ENCODE measurements at regions not wholly inside any gene's neighbourhood (a gene's known extent, or its start where the extent isn't known, plus 50 kb on each side); places are given as distances from the start of the nearest gene placed in this dataset.

DNA sequence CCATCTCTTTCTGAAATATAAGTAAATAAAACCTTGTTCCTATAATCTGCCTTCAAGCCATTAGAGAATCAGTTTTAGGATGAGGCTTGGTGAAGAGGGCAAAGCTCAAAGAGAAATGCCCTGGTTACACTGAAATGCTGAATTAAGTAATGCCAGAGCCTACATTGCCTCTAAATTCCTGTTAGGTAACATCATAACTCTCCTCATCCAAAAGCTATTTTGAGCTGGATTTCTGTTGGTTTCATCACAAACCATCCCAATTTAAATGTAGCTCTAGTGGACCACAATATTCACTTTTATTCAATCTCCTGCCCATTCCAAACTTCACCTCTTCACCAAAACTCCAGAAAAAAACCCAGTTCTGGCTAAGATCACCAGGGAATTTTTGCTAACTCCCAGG is 1319.7 kb upstream of the TENM3 start:
- DNase-seq: no peak

DNA sequence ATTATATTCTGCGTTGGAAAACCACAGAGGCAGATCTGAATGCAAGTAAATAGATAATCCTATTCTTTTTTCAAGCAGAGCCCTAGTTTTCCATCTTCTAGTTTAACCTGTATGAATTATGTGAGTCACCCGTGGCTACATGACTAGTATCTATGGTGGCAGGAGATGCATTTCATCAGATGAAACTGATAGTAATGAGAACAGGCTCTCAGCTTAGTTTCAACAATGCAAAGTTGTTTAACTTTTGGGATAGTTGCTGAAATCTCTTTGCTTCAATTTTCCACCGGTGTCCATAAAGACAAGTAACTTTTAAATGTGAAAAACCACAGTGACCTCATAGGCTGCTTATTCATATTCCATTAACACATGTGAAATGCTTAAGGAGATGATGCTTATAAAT is 1317.4 kb upstream of the TENM3 start:
- DNase-seq: no peak

DNA sequence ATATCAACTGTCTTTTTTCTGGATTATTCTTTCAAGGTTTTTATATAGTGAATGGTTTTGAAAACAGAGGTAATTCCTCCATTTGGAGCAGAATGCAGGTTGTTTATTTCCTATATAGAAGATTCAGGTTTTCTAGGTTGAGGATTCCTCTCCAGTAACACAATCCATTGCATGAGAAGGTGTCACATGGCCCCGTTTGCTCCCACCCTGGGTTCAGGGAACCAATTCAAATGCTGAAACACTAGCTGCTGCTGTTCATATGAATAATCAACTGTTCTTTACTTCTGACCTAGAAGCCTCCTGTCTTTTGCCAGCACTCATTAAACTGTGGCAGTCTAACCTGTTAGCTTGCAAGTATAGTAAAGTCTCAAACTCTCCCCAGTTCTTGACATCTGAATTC is 1316.9 kb upstream of the TENM3 start:
- no peak for DNase-seq

DNA sequence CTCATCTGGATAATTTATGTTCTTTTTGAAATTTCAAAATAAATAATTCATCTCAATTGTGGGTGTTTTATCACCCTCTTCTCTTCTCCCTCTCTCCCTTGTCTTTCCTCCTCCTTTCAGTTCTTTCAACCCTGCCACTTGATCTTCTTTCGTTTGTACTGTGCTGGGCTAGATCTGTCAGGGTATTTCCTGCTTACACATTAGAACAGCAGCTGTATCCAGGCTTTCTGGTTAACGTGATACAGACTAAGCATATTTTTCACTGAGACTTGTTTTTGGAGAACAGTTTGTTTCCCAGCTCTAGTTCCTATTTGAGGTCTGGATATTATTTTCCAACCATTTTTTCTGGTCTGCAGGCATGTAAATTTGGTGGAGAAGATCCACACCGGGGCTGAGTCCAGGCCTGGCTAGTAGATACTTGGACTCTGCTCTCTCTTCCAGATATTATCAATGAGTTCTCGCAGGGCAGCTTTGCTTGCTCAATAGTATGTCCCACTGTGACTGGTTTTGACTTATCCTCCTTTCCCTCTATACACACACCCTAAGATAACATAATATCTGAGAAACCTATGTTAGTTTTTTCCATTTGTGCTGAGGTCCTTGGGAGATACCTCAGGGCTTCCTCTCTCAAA is 1310.7 kb upstream of the TENM3 start:
- no peak for DNase-seq

DNA sequence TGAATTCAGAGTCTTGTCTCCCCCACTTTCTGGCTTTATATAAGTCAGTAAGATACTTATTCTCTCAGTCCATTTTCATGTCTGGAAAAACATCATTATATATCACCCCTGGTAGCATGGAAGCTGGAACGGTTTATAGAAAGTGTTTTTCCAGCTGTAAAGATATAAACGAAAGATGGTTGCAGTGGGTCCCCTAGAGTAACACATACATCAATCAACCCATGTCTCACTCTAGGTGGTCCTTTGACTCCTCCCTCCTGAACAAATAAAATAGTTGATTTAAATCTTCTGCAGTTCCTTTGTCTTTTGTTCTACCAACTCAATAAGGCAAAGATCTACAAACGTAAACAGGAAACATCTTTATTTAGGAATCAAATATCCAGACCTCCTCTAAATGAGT is 1306.1 kb upstream of the TENM3 start:
- DNase-seq: no peak

DNA sequence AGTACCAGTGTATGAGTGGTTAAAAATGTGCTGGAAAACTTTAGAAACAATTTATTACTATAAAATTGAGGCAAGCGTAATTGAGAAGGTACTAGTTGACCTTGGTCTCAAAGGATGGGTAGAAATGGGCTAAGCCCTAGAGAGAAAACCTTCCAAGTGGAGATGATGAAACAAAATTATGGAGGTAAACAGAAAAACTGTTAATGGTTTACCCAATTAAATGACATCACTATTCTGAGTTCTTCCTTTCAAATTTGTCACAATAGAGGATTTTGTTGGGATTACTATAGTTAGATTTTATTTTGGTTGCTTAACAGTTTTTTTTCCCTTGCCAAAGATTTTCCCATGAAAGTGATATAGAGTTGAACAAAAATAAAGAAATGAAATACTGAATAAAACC is 1302.5 kb upstream of the TENM3 start:
- no peak for DNase-seq

DNA sequence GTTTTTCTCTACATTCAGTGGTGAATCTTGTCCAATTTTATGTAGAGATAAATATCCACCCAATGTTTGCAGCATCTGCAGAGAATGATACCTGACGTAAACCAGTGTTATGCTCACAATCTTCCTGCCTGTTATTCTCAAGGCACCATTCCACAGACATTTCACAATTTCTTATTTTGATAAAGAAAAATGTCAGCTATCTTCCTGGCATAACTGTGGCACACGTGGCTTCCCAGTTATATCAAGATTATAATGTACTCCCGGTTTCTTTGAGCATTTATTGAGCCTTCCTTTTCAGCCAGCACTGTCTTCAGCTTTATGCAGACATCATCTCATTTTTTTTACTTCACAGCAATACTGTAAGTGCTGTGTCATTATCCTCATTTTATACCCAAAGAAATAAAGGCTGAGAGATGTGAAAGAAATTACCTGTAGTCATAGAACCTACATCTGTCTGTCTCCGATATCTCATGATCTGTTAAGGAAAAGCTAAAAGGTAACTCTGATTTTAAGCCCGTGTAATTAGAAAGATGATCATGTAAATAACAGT is 1300.8 kb upstream of the TENM3 start:
- no peak for DNase-seq

DNA sequence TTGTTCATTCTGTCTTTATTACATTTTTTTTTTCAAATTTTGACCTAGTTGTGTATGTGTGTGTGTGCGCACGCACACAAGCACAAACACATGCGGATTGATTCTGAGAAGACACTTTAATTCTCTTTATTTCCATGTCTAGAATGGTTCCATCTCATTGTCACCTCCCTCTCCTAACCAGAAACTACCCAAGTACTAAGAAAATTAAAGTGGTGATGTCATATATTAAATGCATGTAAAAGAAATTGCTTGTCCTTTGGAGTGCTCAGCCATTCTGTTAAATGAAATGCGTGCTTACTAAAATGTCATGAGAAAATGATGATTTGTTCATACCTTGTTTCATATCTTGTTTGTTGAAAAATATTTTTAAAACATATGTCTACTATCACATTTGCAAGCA is 1297.0 kb upstream of the TENM3 start:
- DNase-seq: no peak

DNA sequence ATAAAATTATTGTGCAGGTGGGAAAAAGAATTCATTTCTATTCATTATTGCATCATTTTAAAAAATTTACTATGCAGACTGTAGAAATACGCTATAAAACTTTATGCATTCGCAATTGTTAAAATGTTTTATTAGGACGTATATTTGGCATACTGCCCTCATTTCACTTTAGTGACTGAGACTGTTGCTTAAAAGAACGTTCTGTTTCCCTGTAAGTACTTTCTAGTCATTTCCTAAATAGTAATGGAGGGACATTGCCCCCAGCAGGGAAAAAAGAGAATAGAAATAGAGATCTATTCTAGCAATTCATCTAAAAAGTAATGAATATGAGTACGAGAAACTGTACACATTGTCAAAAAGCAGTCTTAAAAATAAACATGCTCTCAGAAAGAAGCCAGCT is 1295.8 kb upstream of the TENM3 start:
- no peak for DNase-seq

DNA sequence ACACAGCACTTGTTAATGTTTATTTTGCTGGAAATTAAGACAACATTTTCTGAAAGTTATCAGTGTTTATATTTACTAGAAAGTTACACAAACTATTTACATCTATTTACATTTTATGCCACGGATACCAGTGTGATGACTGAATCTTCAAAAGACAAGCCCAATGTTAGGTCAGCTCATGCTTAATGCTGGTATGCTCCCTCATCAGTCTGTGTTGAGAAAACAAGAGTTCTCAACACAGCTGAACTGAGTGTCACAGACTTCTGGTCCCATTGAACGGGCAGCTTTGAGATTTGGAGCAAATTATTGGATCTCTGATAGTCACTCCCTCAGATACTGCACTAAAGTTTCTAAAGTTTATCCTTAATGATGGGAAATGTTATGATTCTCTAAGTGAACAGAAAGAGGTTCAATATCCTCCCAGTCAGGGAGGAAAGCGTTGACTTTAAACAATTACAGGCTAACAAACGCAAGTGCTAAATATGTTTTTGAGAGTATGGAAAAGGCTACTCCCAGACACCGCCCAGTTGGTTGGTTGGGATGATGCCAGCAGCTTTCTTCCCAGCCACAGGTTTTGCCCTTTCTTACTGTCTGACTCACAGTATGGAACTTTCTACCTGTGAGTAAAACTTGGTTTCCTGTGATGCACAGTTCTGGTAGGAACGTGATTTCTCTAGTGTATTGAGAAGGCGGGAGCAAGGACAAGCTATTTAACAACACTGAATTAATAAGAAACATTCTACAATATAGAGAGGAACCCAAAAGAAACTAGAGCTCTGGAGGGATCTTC is 1293.6 kb upstream of the TENM3 start:
- DNase-seq: no peak

DNA sequence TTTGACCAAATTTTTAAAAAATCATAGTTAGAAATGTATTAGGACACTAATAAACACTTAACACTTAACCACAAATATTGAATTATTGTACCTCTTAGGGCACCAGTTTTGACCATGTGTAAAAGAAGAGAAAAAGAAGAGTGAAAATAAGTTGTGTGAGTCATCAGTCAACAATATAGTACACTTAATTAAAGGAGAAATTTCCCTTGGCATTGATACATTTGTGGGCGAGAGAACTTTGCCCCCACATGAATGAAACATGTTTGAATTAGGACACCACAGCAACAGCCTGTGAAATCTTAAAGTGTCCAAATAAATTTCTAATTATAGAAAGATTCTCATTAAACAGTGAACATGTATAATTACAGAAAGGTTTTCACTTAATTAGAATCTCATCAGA is 1292.8 kb upstream of the TENM3 start:
- no peak for DNase-seq

DNA sequence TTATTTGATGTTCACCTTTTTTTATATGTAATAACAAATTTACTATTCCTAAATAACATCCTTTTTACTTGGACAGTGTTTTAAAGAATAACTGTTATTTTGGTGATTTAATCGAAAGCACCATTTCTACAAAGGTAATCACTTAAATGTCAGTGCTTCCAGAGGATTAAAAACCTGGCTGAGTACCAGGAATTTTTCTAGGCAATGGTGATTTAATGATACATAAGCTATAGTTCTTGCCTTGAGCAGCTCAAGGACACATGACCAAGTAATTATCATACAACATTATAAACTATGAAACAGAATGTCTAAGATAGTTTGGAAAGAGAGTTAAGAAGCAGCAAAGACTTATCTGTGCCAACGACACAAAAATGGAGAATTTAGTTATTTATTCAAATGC is 1291.9 kb upstream of the TENM3 start:
- DNase-seq: no peak

DNA sequence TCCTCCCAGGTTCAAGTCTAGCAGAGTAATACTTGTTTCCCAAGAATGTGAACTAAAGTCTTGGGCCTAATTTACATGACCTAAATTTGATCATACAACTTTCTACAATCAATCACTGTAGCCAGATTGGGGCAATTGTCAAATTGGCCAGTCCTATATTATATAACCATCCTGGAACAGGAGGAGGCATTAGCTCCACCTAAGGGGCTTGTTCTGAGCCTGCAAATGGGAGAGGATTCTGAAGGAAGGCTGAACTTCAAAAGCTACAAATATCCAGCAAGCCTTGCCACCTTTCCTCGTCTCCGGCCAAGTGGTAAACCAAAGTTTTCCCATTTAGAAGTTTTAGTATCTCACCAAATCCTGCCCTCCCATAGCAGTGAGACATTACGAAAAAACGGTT is 1289.6 kb upstream of the TENM3 start:
- DNase-seq: no peak

DNA sequence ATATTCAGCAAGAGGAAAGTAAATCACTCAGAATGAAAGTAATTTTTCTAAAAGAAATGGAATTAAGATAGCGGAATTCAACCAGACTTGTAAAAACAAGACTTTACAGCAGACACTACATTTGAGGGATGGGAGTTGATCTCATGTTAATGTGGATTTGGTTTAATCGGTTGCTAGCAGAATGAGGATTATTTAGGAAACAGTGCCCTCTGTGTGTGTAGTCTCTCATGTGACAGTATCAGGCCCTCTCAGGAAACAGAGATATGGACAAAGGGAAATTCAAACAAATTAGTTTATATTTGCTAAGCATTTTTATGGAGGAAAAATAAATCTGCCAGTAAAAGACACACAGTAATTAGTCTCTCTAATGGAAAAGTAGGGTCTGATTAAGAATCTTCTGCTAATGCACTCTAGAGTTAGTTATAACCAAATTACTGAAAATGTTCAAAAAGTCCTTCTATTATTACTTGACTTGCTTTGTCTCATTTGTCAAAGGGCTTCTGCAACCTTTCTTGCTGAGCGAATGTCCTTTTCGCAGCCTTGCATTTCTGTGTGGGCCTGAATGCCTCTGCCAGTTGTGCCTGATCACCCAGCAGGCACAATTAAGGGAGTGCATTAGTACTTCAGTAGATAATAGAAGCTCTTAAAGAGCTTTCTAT is 1282.3 kb upstream of the TENM3 start:
- DNase-seq: peak; percentile 53

DNA sequence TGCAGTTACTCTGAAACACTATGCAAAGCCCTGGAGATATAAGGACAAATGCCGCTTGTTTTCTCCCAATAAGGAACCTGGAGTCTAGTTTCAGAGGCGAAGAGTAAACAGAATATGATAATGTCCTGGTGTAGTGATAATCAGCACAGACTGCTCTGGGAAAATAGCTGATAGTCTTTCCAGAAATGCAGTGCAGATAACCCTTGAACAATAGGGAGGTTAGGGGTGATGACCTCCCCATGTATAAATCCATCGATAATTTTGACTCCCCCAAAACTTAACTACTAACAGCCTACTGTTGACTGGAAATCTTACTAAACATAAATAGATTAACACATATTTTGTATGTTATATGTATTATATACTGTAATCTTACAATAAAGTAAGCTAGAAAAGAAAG is 1280.9 kb upstream of the TENM3 start:
- no peak for DNase-seq

DNA sequence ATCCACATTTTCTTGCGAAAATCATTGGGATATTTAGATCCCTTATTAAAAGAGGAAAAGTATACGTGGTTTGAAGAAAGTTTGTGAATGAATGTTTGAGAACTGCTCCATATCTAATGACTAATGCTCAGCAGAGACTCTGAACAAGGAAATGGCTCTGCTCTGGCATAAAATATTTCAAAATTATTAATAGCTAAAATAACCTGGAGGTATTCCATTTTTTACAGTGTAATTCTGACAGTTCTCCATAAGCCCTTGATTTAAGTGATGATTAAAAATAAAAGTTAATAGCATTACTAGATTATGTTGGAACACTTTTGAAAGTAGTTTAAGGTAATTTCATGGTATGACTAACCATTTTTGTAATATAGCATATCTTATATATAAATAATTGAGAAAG is 1276.9 kb upstream of the TENM3 start:
- no peak for DNase-seq

DNA sequence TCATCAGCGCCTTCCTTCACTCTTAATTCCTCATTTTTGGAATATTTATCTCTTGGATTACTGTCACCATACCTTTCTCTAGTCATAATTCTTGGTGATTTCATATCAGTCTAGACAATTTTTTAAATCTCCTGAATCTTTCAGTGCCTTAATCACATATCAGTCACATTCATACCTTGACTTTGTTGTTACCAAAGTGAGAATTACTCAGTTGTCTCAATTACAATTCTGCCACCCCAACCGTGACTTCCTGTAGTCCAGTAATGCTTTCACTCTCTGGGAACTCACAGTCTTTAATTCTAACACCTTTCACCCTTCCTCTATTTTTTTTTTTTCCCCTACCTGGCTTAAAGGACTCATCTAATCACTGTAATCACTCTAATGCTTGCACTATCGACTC is 1275.3 kb upstream of the TENM3 start:
- DNase-seq: no peak

DNA sequence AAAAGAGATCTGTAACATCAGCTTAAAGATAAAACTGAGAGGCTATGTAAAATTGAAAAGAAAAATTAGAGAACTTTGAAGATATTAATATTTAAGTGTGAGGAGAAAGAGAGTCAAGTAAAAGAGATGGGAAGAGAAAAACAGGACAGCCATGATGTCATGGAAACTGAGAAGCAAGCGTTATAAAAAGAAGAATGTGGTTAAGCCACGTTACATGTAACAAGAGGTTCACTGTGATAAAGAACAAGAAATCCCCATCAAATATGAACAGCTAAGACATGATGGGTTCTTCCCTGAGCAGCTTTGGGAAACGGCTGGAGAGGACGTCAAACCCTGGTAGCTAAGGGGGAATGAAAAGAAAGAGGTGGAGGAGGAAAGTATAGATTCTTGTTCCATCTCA is 1269.3 kb upstream of the TENM3 start:
- DNase-seq: no peak

DNA sequence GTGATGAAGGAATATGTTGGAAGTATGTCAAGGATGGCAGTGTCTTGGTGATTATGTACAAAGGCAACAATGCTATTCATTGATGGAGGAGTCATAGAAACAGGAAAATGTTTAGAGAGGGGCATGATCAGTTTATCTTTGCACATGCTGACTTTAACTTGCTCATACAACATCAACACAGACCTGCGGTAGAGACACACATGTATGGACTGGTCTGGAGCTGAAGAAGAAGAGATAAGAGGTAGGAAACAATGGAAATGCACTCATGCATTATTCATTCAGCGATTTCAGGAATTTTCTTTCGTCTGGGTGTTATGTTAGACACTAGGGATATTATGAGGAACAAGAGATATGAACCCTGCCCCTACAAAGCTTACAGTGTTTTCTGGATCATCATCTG is 1252.3 kb upstream of the TENM3 start:
- DNase-seq: no peak

DNA sequence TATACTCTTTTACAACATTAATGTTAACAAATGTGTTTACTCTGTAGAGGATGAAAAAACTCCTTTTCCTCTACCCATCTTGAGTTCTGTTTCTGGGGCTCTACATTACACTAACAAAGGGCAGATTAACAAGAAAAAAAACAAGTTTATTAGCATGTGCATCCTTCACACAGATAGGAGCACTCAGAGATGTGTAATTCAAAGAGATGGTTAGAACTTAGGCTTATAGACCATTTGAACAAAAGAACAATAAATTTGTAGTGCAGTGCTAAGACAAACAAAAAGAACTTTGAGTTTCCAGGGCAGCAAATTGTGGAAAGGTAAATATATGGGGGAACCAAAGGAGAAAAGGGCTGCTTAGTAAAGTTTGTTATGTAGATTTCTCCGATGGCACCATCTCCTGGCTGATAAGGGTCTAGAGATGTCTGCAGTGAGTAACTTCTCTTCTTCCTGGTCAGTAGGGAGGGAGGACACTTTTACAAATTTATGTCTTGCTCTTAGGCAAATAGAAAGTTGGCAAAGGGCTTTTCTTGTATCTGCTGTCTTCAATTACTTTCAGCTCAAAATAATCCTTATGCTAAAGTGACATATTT is 1249.9 kb upstream of the TENM3 start:
- DNase-seq: no peak

DNA sequence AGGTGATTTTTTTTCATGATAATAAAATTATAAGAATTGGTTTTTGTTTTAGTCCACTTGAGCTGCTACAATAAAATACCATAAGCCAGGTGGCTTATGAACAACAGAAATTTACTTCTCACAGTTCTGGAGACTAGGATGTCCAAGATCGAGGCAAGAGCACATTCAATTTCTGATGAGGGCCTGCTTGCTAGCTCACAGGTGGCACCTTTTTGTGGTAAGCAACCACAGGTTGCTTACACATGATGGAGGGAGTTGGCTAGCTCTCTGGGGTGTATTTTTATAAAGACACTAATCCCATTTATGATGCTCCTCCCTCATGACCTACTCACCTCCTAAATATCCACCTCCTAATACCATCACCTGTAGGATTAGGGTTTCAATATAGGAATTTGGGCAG is 1248.5 kb upstream of the TENM3 start:
- DNase-seq: no peak

DNA sequence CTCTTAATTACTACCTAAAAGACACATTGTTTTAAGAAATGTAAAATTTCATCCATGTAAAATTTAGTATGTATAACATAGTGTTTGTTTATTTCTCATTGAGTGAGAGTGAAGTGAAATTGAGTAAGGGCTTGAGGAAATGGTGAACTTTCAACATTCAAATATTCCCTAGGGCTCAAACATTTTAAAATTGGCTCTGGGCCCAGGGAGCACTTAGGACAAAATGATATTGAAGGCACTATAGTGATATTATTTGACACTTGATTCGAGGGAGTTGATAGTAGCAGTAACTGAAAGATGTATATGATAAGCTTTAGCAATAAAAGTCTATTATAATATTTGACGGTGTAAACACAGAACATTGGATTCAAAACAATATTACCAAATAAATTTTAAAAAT is 1244.0 kb upstream of the TENM3 start:
- no peak for DNase-seq

DNA sequence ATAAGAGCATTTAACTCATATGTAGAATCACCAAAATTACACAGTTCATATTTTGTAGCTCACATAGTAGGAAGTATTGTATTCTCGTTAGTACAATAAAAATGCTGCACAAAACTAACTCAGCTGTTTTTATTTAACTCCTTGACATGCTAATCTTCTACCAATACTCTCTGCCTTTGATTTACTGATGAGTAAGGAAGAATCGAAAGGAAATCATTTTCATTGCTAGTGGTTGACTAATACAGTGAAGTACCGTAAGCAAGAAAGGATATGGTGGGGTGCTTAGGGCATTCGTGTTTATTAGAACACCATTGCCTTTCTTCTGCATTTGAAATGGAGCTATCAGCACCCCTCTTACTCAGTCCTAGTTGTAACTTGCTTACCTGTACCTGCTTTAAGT is 1239.1 kb upstream of the TENM3 start:
- no peak for DNase-seq
